HEK293T (cell line): ENCODE measurements at regions not wholly inside any gene's neighbourhood (a gene's known extent, or its start where the extent isn't known, plus 50 kb on each side); places are given as distances from the start of the nearest gene placed in this dataset.

Experiments used
- CTCF ChIA-PET: fragments of 350-600 bp; formaldehyde crosslinking; extraction: SDS; loops from one replicate; lab custom pipeline; 2021; ENCODE audit warnings: antibody characterized with exemption, inconsistent platforms; lab: Yijun Ruan, JAX
- POLR2A ChIA-PET: fragments of 350-600 bp; formaldehyde crosslinking; extraction: SDS; loops from one replicate; lab custom pipeline; 2020; ENCODE audit warnings: antibody characterized with exemption, inconsistent platforms; lab: Yijun Ruan, JAX
- DNase-seq: peaks from one replicate; pipeline ENCODE4 v3.0.0; 2012; ENCODE audit warnings: mixed read lengths; ENCODE audit errors: extremely low spot score
- ARNT ChIP-seq: fragments of 450-650 bp; IDR thresholded peaks from 2 replicates; pipeline ENCODE4 v1.6.1; 2017; ENCODE audit warnings: mild to moderate bottlenecking
- BHLHE40 ChIP-seq: fragments of 450-650 bp; IDR thresholded peaks from 2 replicates; pipeline ENCODE4 v1.6.1; 2016; ENCODE audit warnings: mild to moderate bottlenecking, moderate library complexity, borderline replicate concordance
- CTBP1 ChIP-seq: fragments of 450-650 bp; IDR thresholded peaks from 2 replicates; pipeline ENCODE4 v1.6.1; 2016; ENCODE audit warnings: borderline replicate concordance
- ELF4 ChIP-seq: fragments of 450-650 bp; IDR thresholded peaks from 2 replicates; pipeline ENCODE4 v1.6.1; 2017; ENCODE audit warnings: antibody characterized with exemption
- FOXA1 ChIP-seq: fragments of 450-650 bp; IDR thresholded peaks from 2 replicates; pipeline ENCODE4 v1.6.1; 2016; ENCODE audit warnings: mild to moderate bottlenecking
- FOXK2 ChIP-seq: fragments of 450-650 bp; IDR thresholded peaks from 2 replicates; pipeline ENCODE4 v1.6.1; 2016; ENCODE audit warnings: mild to moderate bottlenecking
- FOXM1 ChIP-seq: fragments of 450-650 bp; IDR thresholded peaks from 2 replicates; pipeline ENCODE4 v1.6.1; 2017; ENCODE audit warnings: mild to moderate bottlenecking, borderline replicate concordance
- HDGF ChIP-seq: fragments of 450-650 bp; IDR thresholded peaks from 2 replicates; pipeline ENCODE4 v1.6.1; 2017; ENCODE audit warnings: antibody characterized with exemption, borderline replicate concordance
- L3MBTL2 ChIP-seq: fragments of 450-650 bp; conservative IDR thresholded peaks from 2 replicates; pipeline ENCODE4 v1.6.1; 2016; ENCODE audit warnings: mild to moderate bottlenecking
- LEF1 ChIP-seq: fragments of 450-650 bp; IDR thresholded peaks from 2 replicates; pipeline ENCODE4 v1.6.1; 2017; ENCODE audit warnings: mild to moderate bottlenecking, borderline replicate concordance
- NFRKB ChIP-seq: fragments of 450-650 bp; IDR thresholded peaks from 2 replicates; pipeline ENCODE4 v1.6.1; 2016; ENCODE audit warnings: mild to moderate bottlenecking, moderate library complexity
- PKNOX1 ChIP-seq: fragments of 450-650 bp; IDR thresholded peaks from 2 replicates; pipeline ENCODE4 v1.6.1; 2016
- SP1 ChIP-seq: fragments of 450-650 bp; IDR thresholded peaks from 2 replicates; pipeline ENCODE4 v1.6.1; 2017
- SUZ12 ChIP-seq: fragments of 450-650 bp; IDR thresholded peaks from 2 replicates; pipeline ENCODE4 v1.6.1; 2016; ENCODE audit warnings: mild to moderate bottlenecking
- TARDBP ChIP-seq: fragments of 450-650 bp; IDR thresholded peaks from 2 replicates; pipeline ENCODE4 v1.6.1; 2016
- ZNF384 ChIP-seq: fragments of 450-650 bp; IDR thresholded peaks from 2 replicates; pipeline ENCODE4 v1.6.1; 2016

- DNase-seq, result no peak
- ChIA-PET POLR2A (no interaction called here), CTCF (no interaction called here)
- no peak for TF ChIP-seq HDGF
- no peak for TF ChIP-seq BHLHE40
Measured at GRCh38 chr12:127275416-127275815, 991.6 kb upstream of the TMEM132C start.

- POLR2A ChIA-PET, result no interaction called here
- CTCF ChIA-PET, result no interaction called here
- no peak for DNase-seq
- TF ChIP-seq BHLHE40 (no peak), ELF4 (no peak), NFRKB (no peak), ZNF384 (no peak), L3MBTL2 (no peak)
Measured at GRCh38 chr12:127277882-127278281, 989.1 kb upstream of the TMEM132C start.

- CTCF ChIA-PET, result no interaction called here
- POLR2A ChIA-PET, result no interaction called here
Measured at GRCh38 chr12:127278351-127278750, 988.6 kb upstream of the TMEM132C start.

GRCh38 chr12:127280393-127281275, 986.3 kb upstream of the TMEM132C start:
- peak; percentile 80 for DNase-seq
- CTCF ChIA-PET, result interaction anchor here (0.6 kb wide), 1 partner anchor 647 kb away, joined by 3 read pairs; no protein-coding TSS in a partner anchor
- TF ChIP-seq PKNOX1 (no peak), SP1 (no peak), NFRKB (no peak), ARNT (peak; percentile 56; the same call in 1 of the 2 replicates)
- POLR2A ChIA-PET, result no interaction called here

More at GRCh38 chr12:127278351-127278750, 988.6 kb upstream of the TMEM132C start:
- no peak for DNase-seq
- TF ChIP-seq SUZ12 (no peak), ELF4 (no peak), ZNF384 (no peak), L3MBTL2 (no peak), SP1 (no peak), PKNOX1 (no peak), FOXK2 (no peak), ARNT (no peak), CTBP1 (no peak), HDGF (no peak), FOXM1 (no peak), FOXA1 (no peak), TARDBP (no peak), NFRKB (no peak), LEF1 (no peak), BHLHE40 (no peak)

GRCh38 chr12:127282786-127283565, 984.0 kb upstream of the TMEM132C start:
- ChIA-PET CTCF (no interaction called here), POLR2A (no interaction called here)
- no peak for TF ChIP-seq FOXM1
- TF ChIP-seq ELF4, result no peak
- no peak for TF ChIP-seq PKNOX1
- TF ChIP-seq TARDBP, result no peak
- TF ChIP-seq SP1, result no peak
- TF ChIP-seq ARNT, result no peak
- no peak for TF ChIP-seq CTBP1
- no peak for TF ChIP-seq SUZ12
- no peak for TF ChIP-seq FOXA1
- TF ChIP-seq HDGF, result no peak
- TF ChIP-seq LEF1, result no peak
- TF ChIP-seq L3MBTL2, result no peak
- no peak for TF ChIP-seq NFRKB
- no peak for DNase-seq

GRCh38 chr12:127284021-127284420, 982.9 kb upstream of the TMEM132C start:
- no peak for DNase-seq
- ChIA-PET CTCF (no interaction called here), POLR2A (no interaction called here)
- no peak for TF ChIP-seq ELF4
- TF ChIP-seq FOXK2, result no peak
- no peak for TF ChIP-seq FOXA1
- no peak for TF ChIP-seq NFRKB
- no peak for TF ChIP-seq HDGF
- TF ChIP-seq BHLHE40, result no peak
- TF ChIP-seq FOXM1, result no peak
- no peak for TF ChIP-seq SUZ12
- TF ChIP-seq SP1, result no peak
- TF ChIP-seq ARNT, result no peak
- TF ChIP-seq PKNOX1, result no peak
- no peak for TF ChIP-seq L3MBTL2
- TF ChIP-seq LEF1, result no peak
- TF ChIP-seq TARDBP, result no peak
- TF ChIP-seq ZNF384, result no peak
- no peak for TF ChIP-seq CTBP1
